ENCODE measurements at regions not wholly inside any gene's neighbourhood (a gene's known extent, or its start where the extent isn't known, plus 50 kb on each side); places are given as distances from the start of the nearest gene placed in this dataset.

DNA sequence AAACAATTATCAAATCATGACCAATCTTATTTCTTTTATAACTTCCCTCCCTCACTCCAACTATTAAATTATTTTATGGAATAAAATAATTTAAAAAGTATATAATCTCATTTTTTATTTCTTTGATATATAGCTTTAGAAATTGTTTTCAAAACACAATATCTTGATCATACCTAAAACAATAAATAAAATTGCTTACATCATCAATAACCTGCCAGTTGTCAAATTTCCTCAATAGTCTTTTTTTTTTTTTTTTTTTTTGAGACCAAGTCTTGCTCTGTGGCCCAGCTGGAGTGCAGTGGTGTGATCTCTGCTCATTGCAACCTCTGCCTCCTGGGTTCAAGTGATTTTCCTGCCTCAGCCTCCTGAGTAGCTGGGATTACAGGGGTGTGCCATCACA, 60.1 kb upstream of the ELOVL5 start:
- no peaks in the 10 kb centered on the region for H4K20me1 ChIP-seq (ENCODE audit: control insufficient read depth, insufficient read depth)
- ATAC-seq (no peak), FAIRE-seq (no peak), DNase-seq (ENCODE audit: low read depth, low spot score) (no peak)
- ChIA-PET RAD21 (ENCODE audit: unreplicated experiment) (interaction anchor here (0.6 to 6.9 kb wide), 11 partner anchors 25 to 323 kb away, joined by 3 to 52 read pairs (median 6); no protein-coding TSS in a partner anchor), CTCF (interaction anchor here (0.6 to 7.2 kb wide), 12 partner anchors 13 to 242 kb away, joined by 3 to 105 read pairs (median 4); no protein-coding TSS in a partner anchor), POLR2A (interaction anchor here (0.6 to 2.0 kb wide), 4 partner anchors 49 to 255 kb away, joined by 4 to 6 read pairs (median 5); no protein-coding TSS in a partner anchor), SMC1A (ENCODE audit: uncharacterized antibody, unreplicated experiment) (interaction anchor here (0.7 to 5.8 kb wide), 18 partner anchors 10 to 236 kb away, joined by 3 to 76 read pairs (median 4); no protein-coding TSS in a partner anchor)
- intact Hi-C loops (cut with micrococcal nuclease; ENCODE audit: unreplicated experiment) (no loop called here), in situ Hi-C loops (cut with MboI) (no loop called here)
- no peak overlapping the region for H3K4me2 ChIP-seq (ENCODE audit: control insufficient read depth, insufficient read depth)
- no peak overlapping the region for H3K9ac ChIP-seq (ENCODE audit: control insufficient read depth, insufficient read depth, low read length)
- H3K4me1 ChIP-seq (ENCODE audit: control insufficient read depth, insufficient read depth, low read length) = peaks cover 4% of the 10 kb centered on the region; the same call in 1 of the 2 replicates
- H3K27me3 ChIP-seq (replicated peaks in 1 of 2; ENCODE audit: control insufficient read depth in 2 of 2, insufficient read depth in 2 of 2, low read length in 1 of 2) = no peaks in the 10 kb centered on the region
- BruUV-seq (replicated peaks) = no TSS peak
- no peaks in the 10 kb centered on the region for H3K36me3 ChIP-seq (ENCODE audit: control insufficient read depth in 2 of 2, insufficient read depth in 2 of 2, low read length in 1 of 2)
- no peak overlapping the region for H2AFZ ChIP-seq (ENCODE audit: control insufficient read depth, low read depth, low read length)
- no peak for TF ChIP-seq SUPT20H (IDR thresholded peaks at IDR 0.05; ENCODE audit: borderline replicate concordance, control insufficient read depth, low read depth, low read length)
- no peak for TF ChIP-seq POU2F2 (IDR thresholded peaks at IDR 0.05; ENCODE audit: borderline replicate concordance, low read depth, low read length)
- TF ChIP-seq ASH2L (IDR thresholded peaks at IDR 0.05; ENCODE audit: borderline replicate concordance, low read depth) = no peak
- TF ChIP-seq CTCF (IDR thresholded peaks at IDR 0.05 in 2 of 3, conservative IDR thresholded peaks at IDR 0.05 in 1 of 3; ENCODE audit: control insufficient read depth in 2 of 3, extremely low read depth in 1 of 3, insufficient read depth in 1 of 3, low read depth in 3 of 3, low read length in 3 of 3) = no peak
- TF ChIP-seq ZNF384 (IDR thresholded peaks at IDR 0.05; ENCODE audit: borderline replicate concordance, low read depth, low read length) = no peak
- TF ChIP-seq, protein P1, sequence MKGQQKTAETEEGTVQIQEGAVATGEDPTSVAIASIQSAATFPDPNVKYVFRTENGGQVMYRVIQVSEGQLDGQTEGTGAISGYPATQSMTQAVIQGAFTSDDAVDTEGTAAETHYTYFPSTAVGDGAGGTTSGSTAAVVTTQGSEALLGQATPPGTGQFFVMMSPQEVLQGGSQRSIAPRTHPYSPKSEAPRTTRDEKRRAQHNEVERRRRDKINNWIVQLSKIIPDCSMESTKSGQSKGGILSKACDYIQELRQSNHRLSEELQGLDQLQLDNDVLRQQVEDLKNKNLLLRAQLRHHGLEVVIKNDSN (IDR thresholded peaks at IDR 0.05; ENCODE audit: borderline replicate concordance, extremely low read length, insufficient read depth, low read depth, low read length) = no peak
- TF ChIP-seq IRF4 (IDR thresholded peaks at IDR 0.05; ENCODE audit: low read depth, low read length) = no peak
- no peak for TF ChIP-seq KLF5 (IDR thresholded peaks at IDR 0.05; ENCODE audit: partially characterized antibody)
- H3K4me3 ChIP-seq = no peak overlapping the region
- H3K27ac ChIP-seq (ENCODE audit: control insufficient read depth, insufficient read depth) = no peak overlapping the region
- H3K79me2 ChIP-seq (ENCODE audit: control insufficient read depth, insufficient read depth, low read length) = no peaks in the 10 kb centered on the region
- no peaks in the 10 kb centered on the region for H3K9me3 ChIP-seq (replicated peaks; ENCODE audit: control insufficient read depth, insufficient read depth, low read length)

All from GM12878 (cell line).